Suprapubic skin (tissue), 4 donors: ENCODE measurements at regions not wholly inside any gene's neighbourhood (a gene's known extent, or its start where the extent isn't known, plus 50 kb on each side); places are given as distances from the start of the nearest gene placed in this dataset.

Experiments
- DNase-seq, 2 donors: peaks; one replicate each; pipeline ENCODE4 v3.0.0-alpha.2; 2019; ENCODE audit warnings: low spot score in 2 of 2
- H3K27ac ChIP-seq: fragments of 200-600 bp; sonication (generic); one replicate; pipeline ENCODE4 v1.5.1; 2019
- H3K27me3 ChIP-seq: fragments of 200-600 bp; sonication (generic); one replicate; pipeline ENCODE4 v1.5.1; 2019
- H3K36me3 ChIP-seq: fragments of 200-600 bp; sonication (generic); one replicate; pipeline ENCODE4 v1.5.1; 2019
- H3K4me1 ChIP-seq: fragments of 200-600 bp; sonication (generic); one replicate; pipeline ENCODE4 v1.5.1; 2019
- H3K4me3 ChIP-seq: fragments of 200-600 bp; sonication (generic); one replicate; pipeline ENCODE4 v1.5.1; 2019; ENCODE audit warnings: mild to moderate bottlenecking
- H3K9me3 ChIP-seq: fragments of 200-600 bp; sonication (generic); one replicate; pipeline ENCODE4 v1.5.1; 2019
- EP300 ChIP-seq: sonication (generic); formaldehyde crosslinking; IDR thresholded peaks from one replicate; pipeline ENCODE4 v1.6.1; 2017; ENCODE audit warnings: antibody characterized with exemption
- POLR2A ChIP-seq, 2 donors: fragments of 450-650 bp; IDR thresholded peaks; one replicate each; pipeline ENCODE4 v1.6.1; 2017; ENCODE audit warnings: antibody characterized with exemption in 2 of 2, mild to moderate bottlenecking in 2 of 2, moderate library complexity in 2 of 2
- POLR2AphosphoS5 ChIP-seq, 3 donors: sonication (generic); formaldehyde crosslinking; IDR thresholded peaks; one replicate each; pipeline ENCODE4 v1.6.1; 2017; ENCODE audit warnings: antibody characterized with exemption in 3 of 3
- WGBS: methylation state at CpG from one replicate; pipeline ENCODE4 v1.1.5; 2018; 5-methylcytosine and 5-hydroxymethylcytosine counted together
- TF ChIP-seq, protein P1 (sequence below), 2 donors: fragments of 200-600 bp in 1 of 2; fragments of 450-650 bp in 1 of 2; sonication (generic) in 1 of 2; IDR thresholded peaks; one replicate each; pipeline ENCODE4 v1.5.1; 2016 to 2019; ENCODE audit warnings: antibody characterized with exemption in 2 of 2, mild to moderate bottlenecking in 1 of 2, moderate library complexity in 1 of 2

DNA sequence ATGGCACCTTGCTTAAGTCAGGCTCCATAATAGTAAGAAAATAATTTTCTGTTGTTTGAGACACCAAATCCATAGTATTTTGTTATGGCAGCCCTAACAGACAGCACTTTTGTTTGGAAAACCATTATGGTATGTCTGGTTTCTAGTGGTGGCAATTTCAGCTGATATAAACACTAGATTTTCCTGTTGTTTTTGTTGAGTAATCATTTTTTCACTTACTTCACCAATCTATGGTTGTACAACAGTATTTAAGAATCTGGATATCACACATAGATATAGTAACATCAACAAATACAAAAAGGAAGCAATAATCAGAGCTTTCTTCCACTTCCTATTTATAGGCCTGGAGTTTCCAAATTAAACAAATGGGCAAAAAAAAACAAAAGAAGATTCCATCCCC, 725.8 kb upstream of the POM121L12 start:
- Histone ChIP-seq H3K4me3 (no peak overlapping the region), H3K4me1 (no peaks in the 10 kb centered on the region), H3K9me3 (no peaks in the 10 kb centered on the region), H3K27me3 (no peaks in the 10 kb centered on the region), H3K27ac (no peak overlapping the region), H3K36me3 (no peaks in the 10 kb centered on the region)
- TF ChIP-seq POLR2A (IDR thresholded peaks at IDR 0.05) (no peak), POLR2AphosphoS5 (IDR thresholded peaks at IDR 0.05) (no peak), EP300 (no peak)
- TF ChIP-seq, protein P1, sequence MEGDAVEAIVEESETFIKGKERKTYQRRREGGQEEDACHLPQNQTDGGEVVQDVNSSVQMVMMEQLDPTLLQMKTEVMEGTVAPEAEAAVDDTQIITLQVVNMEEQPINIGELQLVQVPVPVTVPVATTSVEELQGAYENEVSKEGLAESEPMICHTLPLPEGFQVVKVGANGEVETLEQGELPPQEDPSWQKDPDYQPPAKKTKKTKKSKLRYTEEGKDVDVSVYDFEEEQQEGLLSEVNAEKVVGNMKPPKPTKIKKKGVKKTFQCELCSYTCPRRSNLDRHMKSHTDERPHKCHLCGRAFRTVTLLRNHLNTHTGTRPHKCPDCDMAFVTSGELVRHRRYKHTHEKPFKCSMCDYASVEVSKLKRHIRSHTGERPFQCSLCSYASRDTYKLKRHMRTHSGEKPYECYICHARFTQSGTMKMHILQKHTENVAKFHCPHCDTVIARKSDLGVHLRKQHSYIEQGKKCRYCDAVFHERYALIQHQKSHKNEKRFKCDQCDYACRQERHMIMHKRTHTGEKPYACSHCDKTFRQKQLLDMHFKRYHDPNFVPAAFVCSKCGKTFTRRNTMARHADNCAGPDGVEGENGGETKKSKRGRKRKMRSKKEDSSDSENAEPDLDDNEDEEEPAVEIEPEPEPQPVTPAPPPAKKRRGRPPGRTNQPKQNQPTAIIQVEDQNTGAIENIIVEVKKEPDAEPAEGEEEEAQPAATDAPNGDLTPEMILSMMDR (IDR thresholded peaks at IDR 0.05), result no peak
- DNase-seq, result no peak

DNA sequence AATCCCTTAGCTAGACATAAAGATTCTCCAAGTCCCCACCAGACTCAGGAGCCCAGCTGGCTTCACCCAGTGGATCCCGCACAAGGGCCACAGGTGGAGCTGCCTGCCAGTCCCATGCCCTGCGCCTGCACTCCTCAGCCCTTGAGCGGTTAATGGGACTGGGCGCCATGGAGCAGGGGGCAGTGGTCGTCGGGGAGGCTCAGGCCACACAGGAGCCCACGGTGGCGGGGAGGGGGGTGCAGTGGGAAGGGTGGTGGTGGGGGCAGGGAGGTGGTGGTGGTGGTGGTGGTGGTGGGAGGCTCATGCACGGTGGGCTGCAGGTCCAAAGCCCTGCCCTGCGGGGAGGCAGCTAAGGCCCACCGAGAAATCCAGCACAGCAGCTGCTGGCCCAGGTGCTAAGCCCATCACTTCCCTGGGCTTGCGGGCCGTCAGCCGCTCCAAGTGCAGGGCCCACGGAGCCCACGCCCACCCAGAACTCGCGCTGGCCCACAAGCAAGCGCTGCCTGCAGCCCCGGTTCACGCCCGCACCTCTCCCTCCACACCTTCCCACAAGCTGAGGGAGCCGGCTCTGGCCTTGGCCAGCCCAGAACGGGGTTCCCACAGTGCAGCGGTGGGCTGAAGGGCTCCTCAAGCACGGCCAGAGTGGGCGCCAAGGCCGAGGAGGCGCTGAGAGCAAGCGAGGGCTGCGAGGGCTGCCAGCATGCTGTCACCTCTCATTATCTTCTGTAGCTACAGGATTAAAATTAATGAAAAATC, 732.5 kb upstream of the POM121L12 start:
- TF ChIP-seq, protein P1 (IDR thresholded peaks at IDR 0.05), result no peak
- TF ChIP-seq POLR2AphosphoS5 (IDR thresholded peaks at IDR 0.05), result no peak
- no peak for TF ChIP-seq POLR2A (IDR thresholded peaks at IDR 0.05)
- no peak for TF ChIP-seq EP300
- Histone ChIP-seq H3K4me1 (no peaks in the 10 kb centered on the region), H3K36me3 (no peaks in the 10 kb centered on the region), H3K27ac (no peak overlapping the region), H3K9me3 (peaks cover 4% of the 10 kb centered on the region), H3K4me3 (no peak overlapping the region), H3K27me3 (no peaks in the 10 kb centered on the region)
- DNase-seq, result no peak
- 96% methylated on average over 15 of the region's 31 CpGs for WGBS

DNA sequence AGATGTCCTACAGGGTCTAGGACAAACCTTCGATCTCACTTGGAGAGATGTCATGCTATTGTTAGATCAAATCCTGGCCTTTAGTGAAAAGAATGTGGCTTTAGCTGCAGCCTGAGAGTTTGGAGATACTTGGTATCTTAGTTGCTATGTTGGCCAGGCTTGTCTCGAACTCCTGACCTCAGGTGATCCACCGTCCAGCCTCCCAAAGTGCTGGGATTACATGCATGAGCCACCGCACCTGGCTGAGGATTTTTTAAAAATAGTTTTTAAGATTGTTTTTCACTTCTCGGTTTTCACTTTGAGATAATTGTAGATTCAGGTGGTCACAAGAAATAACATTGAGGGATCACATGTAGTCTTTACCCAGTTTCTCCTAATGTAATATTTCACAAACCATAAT, 738.3 kb upstream of the POM121L12 start:
- no peaks in the 10 kb centered on the region for H3K27me3 ChIP-seq
- no peak for DNase-seq
- no peak for TF ChIP-seq POLR2AphosphoS5 (IDR thresholded peaks at IDR 0.05)
- TF ChIP-seq EP300, result no peak
- TF ChIP-seq, protein P1 (IDR thresholded peaks at IDR 0.05), result no peak
- no peak for TF ChIP-seq POLR2A (IDR thresholded peaks at IDR 0.05)
- no peaks in the 10 kb centered on the region for H3K4me1 ChIP-seq
- peaks cover 11% of the 10 kb centered on the region for H3K9me3 ChIP-seq
- no peak overlapping the region for H3K4me3 ChIP-seq
- H3K36me3 ChIP-seq, result no peaks in the 10 kb centered on the region
- 81% methylated on average over 5 of the region's 5 CpGs for WGBS
- no peak overlapping the region for H3K27ac ChIP-seq

DNA sequence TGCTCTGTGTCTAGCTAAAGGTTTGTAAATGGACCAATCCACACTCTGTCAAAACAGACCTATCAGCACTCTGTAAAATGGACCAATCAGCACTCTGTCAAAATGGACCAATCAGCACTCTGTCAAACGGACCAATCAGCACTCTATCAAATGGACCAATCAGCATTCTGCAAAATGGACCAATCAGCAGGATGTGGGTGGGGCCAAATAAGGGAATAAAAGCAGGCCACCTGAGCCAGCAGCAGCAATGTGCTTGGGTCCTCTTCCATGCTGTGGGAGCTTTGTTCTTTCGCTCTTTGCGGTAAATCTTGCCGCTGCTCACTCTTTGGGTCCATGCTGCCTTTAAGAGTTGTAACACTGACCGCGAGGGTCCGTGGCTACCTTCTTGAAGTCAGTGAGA, 740.5 kb upstream of the POM121L12 start:
- H3K27ac ChIP-seq, result no peak overlapping the region
- peaks cover 11% of the 10 kb centered on the region for H3K9me3 ChIP-seq
- no peak for DNase-seq
- H3K27me3 ChIP-seq, result no peaks in the 10 kb centered on the region
- H3K36me3 ChIP-seq, result no peaks in the 10 kb centered on the region
- no peak for TF ChIP-seq POLR2A (IDR thresholded peaks at IDR 0.05)
- TF ChIP-seq POLR2AphosphoS5 (IDR thresholded peaks at IDR 0.05), result no peak
- no peak for TF ChIP-seq EP300
- TF ChIP-seq, protein P1 (IDR thresholded peaks at IDR 0.05), result no peak
- no peak overlapping the region for H3K4me3 ChIP-seq
- H3K4me1 ChIP-seq, result no peaks in the 10 kb centered on the region
- 90% methylated on average over 7 of the region's 7 CpGs for WGBS

DNA sequence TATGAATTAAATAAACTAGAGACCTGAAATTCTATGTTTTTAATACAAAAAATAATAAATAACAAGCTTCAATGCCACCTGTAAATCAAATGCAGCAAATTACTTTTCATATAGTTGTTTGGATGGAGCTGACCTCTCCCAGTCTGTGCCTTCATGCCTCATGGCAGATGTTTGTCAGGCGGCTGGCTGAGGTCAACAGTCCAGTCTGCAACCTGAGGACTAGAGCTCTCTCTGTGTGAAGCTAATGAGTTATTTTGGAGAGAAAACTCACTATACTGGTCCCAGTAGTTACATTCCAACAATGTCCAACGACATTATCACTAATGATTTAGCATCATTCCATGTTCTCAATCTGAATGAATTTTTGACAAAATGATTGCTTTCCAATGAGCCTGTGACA, 746.2 kb upstream of the POM121L12 start:
- Histone ChIP-seq H3K4me1 (no peaks in the 10 kb centered on the region), H3K27me3 (no peaks in the 10 kb centered on the region), H3K36me3 (no peaks in the 10 kb centered on the region), H3K9me3 (peaks cover 3% of the 10 kb centered on the region), H3K27ac (no peak overlapping the region), H3K4me3 (no peak overlapping the region)
- no peak for DNase-seq
- TF ChIP-seq POLR2A (IDR thresholded peaks at IDR 0.05) (no peak), POLR2AphosphoS5 (IDR thresholded peaks at IDR 0.05) (no peak), EP300 (no peak)
- TF ChIP-seq, protein P1 (IDR thresholded peaks at IDR 0.05), result no peak
- WGBS, result 56% methylated on average over 2 of the region's 2 CpGs
